HCT116 (cell line): ENCODE measurements at regions not wholly inside any gene's neighbourhood (a gene's known extent, or its start where the extent isn't known, plus 50 kb on each side); places are given as distances from the start of the nearest gene placed in this dataset.

Source experiments
- ATAC-seq: fragments of 200-7000 bp; cut with Tn5 transposase; 2 replicates; pipeline ENCODE4 v1.9.1; 2020; ENCODE audit warnings: mild to moderate bottlenecking, moderate library complexity
- BruUV-seq: library from RNA; stranded (reverse); fragments of 400-500 nt; replicated peaks from 2 replicates; lab custom pipeline; 2021; lab: Mats Ljungman, UMichigan
- CTCF ChIA-PET: fragments of 300-600 bp; sonication (Branson Sonifier 250); formaldehyde crosslinking; loops from one replicate; lab custom pipeline; 2021; ENCODE audit warnings: antibody characterized with exemption; lab: Charles Lee
- POLR2A ChIA-PET: fragments of 300-600, 350-600 bp; sonication (Branson Sonifier 250); formaldehyde crosslinking; loops from one replicate; lab custom pipeline; 2021; ENCODE audit warnings: antibody characterized with exemption; lab: Charles Lee
- RAD21 ChIA-PET, 2 experiments: fragments of 300-600 bp; sonication (Branson Sonifier 250); formaldehyde crosslinking; loops; one replicate each; lab custom pipeline; 2023; ENCODE audit warnings: low total read pairs in 2 of 2; ENCODE audit not compliant: uncharacterized antibody in 2 of 2, unreplicated experiment in 2 of 2, low non-redundant PET in 1 of 2; lab: Charles Lee
- DNase-seq: peaks from one replicate; pipeline ENCODE4 v3.0.0-alpha.2; 2010; ENCODE audit warnings: low read depth, low spot score
- H2AFZ ChIP-seq: fragments of 200-600 bp; shearing (Covaris generic), sonication (generic); 2 replicates; pipeline ENCODE4 v1.6.1; 2017; ENCODE audit warnings: low read depth, mixed run types, mixed read lengths, antibody characterized with exemption, low read length; ENCODE audit not compliant: poor library complexity, severe bottlenecking
- H3K27ac ChIP-seq: 2 replicates; pipeline ENCODE4 v1.5.1; 2012; ENCODE audit warnings: low read depth, low read length
- H3K27me3 ChIP-seq: fragments of 200-600 bp; sonication (generic); 2 replicates; pipeline ENCODE4 v1.6.1; 2016; ENCODE audit warnings: mixed run types, low read length, mixed read lengths; ENCODE audit not compliant: insufficient read depth
- H3K36me3 ChIP-seq, 2 experiments: fragments of 200-500 bp in 1 of 2; fragments of 200-600 bp in 1 of 2; sonication (Bioruptor generic) in 1 of 2; sonication (generic) in 1 of 2; 2 replicates each; pipeline versions ENCODE4 v1.5.1 to v1.6.1; 2014 to 2016; ENCODE audit warnings: low read length in 2 of 2, inconsistent platforms in 1 of 2, mixed read lengths in 1 of 2, mixed run types in 1 of 2; ENCODE audit not compliant: insufficient read depth in 2 of 2, control insufficient read depth in 1 of 2
- H3K4me1 ChIP-seq, 2 experiments: fragments of 200-600 bp in 1 of 2; sonication (generic) in 1 of 2; 2 replicates each; pipeline versions ENCODE4 v1.5.1 to v1.6.1; 2012 to 2017; ENCODE audit warnings: low read length in 2 of 2, inconsistent platforms in 1 of 2, mild to moderate bottlenecking in 1 of 2, mixed read lengths in 1 of 2, mixed run types in 1 of 2, moderate library complexity in 1 of 2; ENCODE audit not compliant: insufficient read depth in 2 of 2, control insufficient read depth in 1 of 2
- H3K4me2 ChIP-seq: fragments of 200-600 bp; sonication (generic); 2 replicates; pipeline ENCODE4 v1.6.1; 2017; ENCODE audit warnings: mixed run types, low read length, mixed read lengths
- H3K4me3 ChIP-seq, 2 experiments: fragments of 200-600 bp in 1 of 2; sonication (generic) in 1 of 2; replicated peaks in 1 of 2; 2 replicates each; pipeline ENCODE4 v1.5.1; 2011 to 2016; ENCODE audit warnings: low read length in 2 of 2, control low read depth in 1 of 2, low read depth in 1 of 2, mild to moderate bottlenecking in 1 of 2, mixed read lengths in 1 of 2, mixed run types in 1 of 2
- H3K79me2 ChIP-seq: fragments of 200-600 bp; sonication (generic); 2 replicates; pipeline ENCODE4 v1.6.1; 2017; ENCODE audit warnings: mild to moderate bottlenecking, mixed run types, low read length, moderate library complexity, mixed read lengths; ENCODE audit not compliant: insufficient read depth
- H3K9ac ChIP-seq: fragments of 200-600 bp; sonication (generic); 2 replicates; pipeline ENCODE4 v1.6.1; 2016; ENCODE audit warnings: low read length, mixed read lengths
- H3K9me2 ChIP-seq: fragments of 200-600 bp; sonication (generic), shearing (Covaris generic); 2 replicates; pipeline ENCODE4 v1.6.1; 2017; ENCODE audit warnings: mixed run types, mild to moderate bottlenecking, moderate library complexity; ENCODE audit not compliant: insufficient read depth
- H3K9me3 ChIP-seq, 2 experiments: fragments of 200-500 bp in 1 of 2; fragments of 200-600 bp in 1 of 2; sonication (Bioruptor generic) in 1 of 2; sonication (generic) in 1 of 2; 2 replicates each; pipeline ENCODE4 v1.6.1; 2014 to 2017; ENCODE audit warnings: low read length in 2 of 2, mixed read lengths in 2 of 2, inconsistent platforms in 1 of 2, low read depth in 1 of 2, mild to moderate bottlenecking in 1 of 2, mixed run types in 1 of 2, moderate library complexity in 1 of 2; ENCODE audit not compliant: control insufficient read depth in 1 of 2, insufficient read depth in 1 of 2
- H4K20me1 ChIP-seq: fragments of 200-600 bp; sonication (generic), shearing (Covaris generic); 2 replicates; pipeline ENCODE4 v1.6.1; 2017; ENCODE audit warnings: mixed run types, mild to moderate bottlenecking, moderate library complexity; ENCODE audit not compliant: insufficient read depth
- CBX3 ChIP-seq: IDR thresholded peaks from 2 replicates; pipeline ENCODE4 v1.6.1; 2012; ENCODE audit warnings: low read depth
- EGR1 ChIP-seq: IDR thresholded peaks from 2 replicates; pipeline ENCODE4 v1.6.1; 2012; ENCODE audit warnings: low read depth
- EZH2phosphoT487 ChIP-seq: fragments of 200-600 bp; IDR thresholded peaks from 2 replicates; pipeline ENCODE4 v1.6.1; 2018; ENCODE audit warnings: antibody characterized with exemption, borderline replicate concordance
- FOSL1 ChIP-seq: IDR thresholded peaks from 2 replicates; pipeline ENCODE4 v1.6.1; 2012; ENCODE audit warnings: low read depth
- JUND ChIP-seq: IDR thresholded peaks from 2 replicates; pipeline ENCODE4 v1.6.1; 2012
- POLR2A ChIP-seq: IDR thresholded peaks from 2 replicates; pipeline ENCODE4 v1.7.0; 2011; ENCODE audit warnings: borderline replicate concordance; ENCODE audit not compliant: insufficient read depth, insufficient read length; ENCODE audit errors: extremely low read depth
- POLR2AphosphoS5 ChIP-seq: IDR thresholded peaks from 2 replicates; pipeline ENCODE4 v1.6.1; 2011; ENCODE audit warnings: mild to moderate bottlenecking, low read depth, low read length, moderate library complexity
- SIN3A ChIP-seq: IDR thresholded peaks from 2 replicates; pipeline ENCODE4 v1.6.1; 2012; ENCODE audit warnings: low read depth
- SP1 ChIP-seq: IDR thresholded peaks from 2 replicates; pipeline ENCODE4 v1.6.1; 2012; ENCODE audit warnings: low read depth
- SRF ChIP-seq: IDR thresholded peaks from 2 replicates; pipeline ENCODE4 v1.6.1; 2012; ENCODE audit warnings: low read depth
- TCF7L2 ChIP-seq: IDR thresholded peaks from 2 replicates; pipeline ENCODE4 v1.7.0; 2011; ENCODE audit warnings: borderline replicate concordance, inconsistent platforms; ENCODE audit not compliant: insufficient read depth, insufficient read length; ENCODE audit errors: extremely low read depth
- YY1 ChIP-seq: IDR thresholded peaks from 2 replicates; pipeline ENCODE4 v1.6.1; 2011; ENCODE audit warnings: low read length, low read depth, moderate library complexity, mild to moderate bottlenecking; ENCODE audit not compliant: insufficient replicate concordance; ENCODE audit errors: extremely low read depth
- ZNF274 ChIP-seq: fragments of 200-500 bp; sonication (Bioruptor generic); IDR thresholded peaks from 2 replicates; pipeline ENCODE4 v1.6.1; 2014; ENCODE audit warnings: mild to moderate bottlenecking, low read depth, low read length, inconsistent platforms
- intact Hi-C: fragments of 100-400 bp; cut with micrococcal nuclease; formaldehyde crosslinking; loops from 2 replicates; pipeline ENCODE4 v1.10.0; 2022
- TF ChIP-seq, protein P1 (sequence below): IDR thresholded peaks from 2 replicates; pipeline ENCODE4 v1.6.1; 2012; ENCODE audit warnings: low read depth
- TF ChIP-seq, protein P2 (sequence below): IDR thresholded peaks from 2 replicates; pipeline ENCODE4 v1.6.1; 2012
- TF ChIP-seq, protein P3 (sequence below), 3 experiments: fragments of 200-600 bp in 1 of 3; sonication (generic) in 1 of 3; IDR thresholded peaks in 2 of 3; conservative IDR thresholded peaks in 1 of 3; 2 replicates each; pipeline ENCODE4 v1.5.1; 2012 to 2017; ENCODE audit warnings: low read depth in 2 of 3, low read length in 2 of 3, antibody characterized with exemption in 1 of 3, borderline replicate concordance in 1 of 3, control low read depth in 1 of 3, mild to moderate bottlenecking in 1 of 3, mixed read lengths in 1 of 3, mixed run types in 1 of 3, moderate library complexity in 1 of 3; ENCODE audit not compliant: insufficient read depth in 1 of 3
- TF ChIP-seq, protein P4 (sequence below): IDR thresholded peaks from 2 replicates; pipeline ENCODE4 v1.6.1; 2011; ENCODE audit warnings: mild to moderate bottlenecking, low read length, moderate library complexity; ENCODE audit not compliant: insufficient replicate concordance; ENCODE audit errors: extremely low read depth
- TF ChIP-seq, protein P5 (sequence below): IDR thresholded peaks from 2 replicates; pipeline ENCODE4 v1.6.1; 2012

DNA sequence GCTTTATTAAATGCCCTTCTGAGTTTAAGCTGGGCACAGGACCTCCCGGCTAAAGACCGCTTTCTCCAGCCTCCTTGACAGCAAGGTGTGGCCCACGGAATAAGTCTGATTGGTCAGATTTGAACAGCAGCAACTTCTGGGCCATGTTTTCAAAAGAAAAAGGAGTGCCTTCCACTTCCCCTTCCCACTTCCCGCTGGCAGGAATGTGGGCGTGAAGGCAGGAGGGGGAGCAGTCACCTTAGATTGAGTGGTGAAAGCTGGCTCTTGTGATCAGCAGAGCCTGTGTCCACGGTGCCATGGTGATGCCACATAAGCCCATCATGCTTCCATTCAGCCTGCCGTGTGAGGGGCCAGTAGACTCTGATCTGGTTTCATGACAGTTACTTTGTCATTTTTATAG lies 136.6 kb upstream of the GLI2 start:
- no peak overlapping the region for H3K27ac ChIP-seq
- CTCF ChIA-PET, result no interaction called here

More for the DNA sequence above, 136.6 kb upstream of the GLI2 start:
- H3K27me3 ChIP-seq, result no peaks in the 10 kb centered on the region
- ATAC-seq, result no peak
- no peaks in the 10 kb centered on the region for H3K9me2 ChIP-seq
- H3K4me3 ChIP-seq, result no peak overlapping the region
- no peaks in the 10 kb centered on the region for H4K20me1 ChIP-seq
- intact Hi-C loops, result no loop called here
- no peak for DNase-seq
- no TSS peak for BruUV-seq
- TF ChIP-seq, protein P1, sequence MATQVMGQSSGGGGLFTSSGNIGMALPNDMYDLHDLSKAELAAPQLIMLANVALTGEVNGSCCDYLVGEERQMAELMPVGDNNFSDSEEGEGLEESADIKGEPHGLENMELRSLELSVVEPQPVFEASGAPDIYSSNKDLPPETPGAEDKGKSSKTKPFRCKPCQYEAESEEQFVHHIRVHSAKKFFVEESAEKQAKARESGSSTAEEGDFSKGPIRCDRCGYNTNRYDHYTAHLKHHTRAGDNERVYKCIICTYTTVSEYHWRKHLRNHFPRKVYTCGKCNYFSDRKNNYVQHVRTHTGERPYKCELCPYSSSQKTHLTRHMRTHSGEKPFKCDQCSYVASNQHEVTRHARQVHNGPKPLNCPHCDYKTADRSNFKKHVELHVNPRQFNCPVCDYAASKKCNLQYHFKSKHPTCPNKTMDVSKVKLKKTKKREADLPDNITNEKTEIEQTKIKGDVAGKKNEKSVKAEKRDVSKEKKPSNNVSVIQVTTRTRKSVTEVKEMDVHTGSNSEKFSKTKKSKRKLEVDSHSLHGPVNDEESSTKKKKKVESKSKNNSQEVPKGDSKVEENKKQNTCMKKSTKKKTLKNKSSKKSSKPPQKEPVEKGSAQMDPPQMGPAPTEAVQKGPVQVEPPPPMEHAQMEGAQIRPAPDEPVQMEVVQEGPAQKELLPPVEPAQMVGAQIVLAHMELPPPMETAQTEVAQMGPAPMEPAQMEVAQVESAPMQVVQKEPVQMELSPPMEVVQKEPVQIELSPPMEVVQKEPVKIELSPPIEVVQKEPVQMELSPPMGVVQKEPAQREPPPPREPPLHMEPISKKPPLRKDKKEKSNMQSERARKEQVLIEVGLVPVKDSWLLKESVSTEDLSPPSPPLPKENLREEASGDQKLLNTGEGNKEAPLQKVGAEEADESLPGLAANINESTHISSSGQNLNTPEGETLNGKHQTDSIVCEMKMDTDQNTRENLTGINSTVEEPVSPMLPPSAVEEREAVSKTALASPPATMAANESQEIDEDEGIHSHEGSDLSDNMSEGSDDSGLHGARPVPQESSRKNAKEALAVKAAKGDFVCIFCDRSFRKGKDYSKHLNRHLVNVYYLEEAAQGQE, result no peak
- TF ChIP-seq JUND, result no peak
- TF ChIP-seq, protein P2, sequence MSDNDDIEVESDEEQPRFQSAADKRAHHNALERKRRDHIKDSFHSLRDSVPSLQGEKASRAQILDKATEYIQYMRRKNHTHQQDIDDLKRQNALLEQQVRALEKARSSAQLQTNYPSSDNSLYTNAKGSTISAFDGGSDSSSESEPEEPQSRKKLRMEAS, result no peak
- TF ChIP-seq POLR2AphosphoS5, result no peak
- TF ChIP-seq POLR2A, result no peak
- TF ChIP-seq YY1, result no peak
- TF ChIP-seq SIN3A, result no peak
- no peak for TF ChIP-seq FOSL1
- TF ChIP-seq, protein P3, sequence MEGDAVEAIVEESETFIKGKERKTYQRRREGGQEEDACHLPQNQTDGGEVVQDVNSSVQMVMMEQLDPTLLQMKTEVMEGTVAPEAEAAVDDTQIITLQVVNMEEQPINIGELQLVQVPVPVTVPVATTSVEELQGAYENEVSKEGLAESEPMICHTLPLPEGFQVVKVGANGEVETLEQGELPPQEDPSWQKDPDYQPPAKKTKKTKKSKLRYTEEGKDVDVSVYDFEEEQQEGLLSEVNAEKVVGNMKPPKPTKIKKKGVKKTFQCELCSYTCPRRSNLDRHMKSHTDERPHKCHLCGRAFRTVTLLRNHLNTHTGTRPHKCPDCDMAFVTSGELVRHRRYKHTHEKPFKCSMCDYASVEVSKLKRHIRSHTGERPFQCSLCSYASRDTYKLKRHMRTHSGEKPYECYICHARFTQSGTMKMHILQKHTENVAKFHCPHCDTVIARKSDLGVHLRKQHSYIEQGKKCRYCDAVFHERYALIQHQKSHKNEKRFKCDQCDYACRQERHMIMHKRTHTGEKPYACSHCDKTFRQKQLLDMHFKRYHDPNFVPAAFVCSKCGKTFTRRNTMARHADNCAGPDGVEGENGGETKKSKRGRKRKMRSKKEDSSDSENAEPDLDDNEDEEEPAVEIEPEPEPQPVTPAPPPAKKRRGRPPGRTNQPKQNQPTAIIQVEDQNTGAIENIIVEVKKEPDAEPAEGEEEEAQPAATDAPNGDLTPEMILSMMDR (IDR thresholded peaks at IDR 0.05 in 2 of 3, conservative IDR thresholded peaks at IDR 0.05 in 1 of 3; ENCODE audit: borderline replicate concordance in 1 of 3, insufficient read depth in 1 of 3, low read depth in 2 of 3, low read length in 2 of 3), result no peak
- no peak for TF ChIP-seq EZH2phosphoT487
- TF ChIP-seq, protein P4, sequence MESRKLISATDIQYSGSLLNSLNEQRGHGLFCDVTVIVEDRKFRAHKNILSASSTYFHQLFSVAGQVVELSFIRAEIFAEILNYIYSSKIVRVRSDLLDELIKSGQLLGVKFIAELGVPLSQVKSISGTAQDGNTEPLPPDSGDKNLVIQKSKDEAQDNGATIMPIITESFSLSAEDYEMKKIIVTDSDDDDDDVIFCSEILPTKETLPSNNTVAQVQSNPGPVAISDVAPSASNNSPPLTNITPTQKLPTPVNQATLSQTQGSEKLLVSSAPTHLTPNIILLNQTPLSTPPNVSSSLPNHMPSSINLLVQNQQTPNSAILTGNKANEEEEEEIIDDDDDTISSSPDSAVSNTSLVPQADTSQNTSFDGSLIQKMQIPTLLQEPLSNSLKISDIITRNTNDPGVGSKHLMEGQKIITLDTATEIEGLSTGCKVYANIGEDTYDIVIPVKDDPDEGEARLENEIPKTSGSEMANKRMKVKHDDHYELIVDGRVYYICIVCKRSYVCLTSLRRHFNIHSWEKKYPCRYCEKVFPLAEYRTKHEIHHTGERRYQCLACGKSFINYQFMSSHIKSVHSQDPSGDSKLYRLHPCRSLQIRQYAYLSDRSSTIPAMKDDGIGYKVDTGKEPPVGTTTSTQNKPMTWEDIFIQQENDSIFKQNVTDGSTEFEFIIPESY, result no peak
- TF ChIP-seq, protein P5, sequence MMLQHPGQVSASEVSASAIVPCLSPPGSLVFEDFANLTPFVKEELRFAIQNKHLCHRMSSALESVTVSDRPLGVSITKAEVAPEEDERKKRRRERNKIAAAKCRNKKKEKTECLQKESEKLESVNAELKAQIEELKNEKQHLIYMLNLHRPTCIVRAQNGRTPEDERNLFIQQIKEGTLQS, result no peak
- no peak for TF ChIP-seq CBX3
- TF ChIP-seq SRF, result no peak
- TF ChIP-seq ZNF274, result no peak
- no peak for TF ChIP-seq EGR1
- TF ChIP-seq SP1, result no peak
- TF ChIP-seq TCF7L2, result no peak
- no peak overlapping the region for H3K9ac ChIP-seq
- H3K36me3 ChIP-seq, result no peaks in the 10 kb centered on the region
- H3K4me1 ChIP-seq, result peaks cover 0 to 14% of the 10 kb centered on the region in 2 experiments; a peak in 1 of 4 replicates
- no peak overlapping the region for H2AFZ ChIP-seq
- H3K79me2 ChIP-seq, result no peaks in the 10 kb centered on the region
- no peak overlapping the region for H3K4me2 ChIP-seq
- ChIA-PET POLR2A (no interaction called here), RAD21 (no interaction called here)
- no peaks in the 10 kb centered on the region for H3K9me3 ChIP-seq
